ENCODE measurements at regions not wholly inside any gene's neighbourhood (a gene's known extent, or its start where the extent isn't known, plus 50 kb on each side); places are given as distances from the start of the nearest gene placed in this dataset.

- Histone ChIP-seq H2AFZ (ENCODE audit: control insufficient read depth, low read length) (no peak overlapping the region), H4K20me1 (ENCODE audit: control insufficient read depth, extremely low read depth, insufficient read depth, low read length) (no peaks in the 10 kb centered on the region), H3K9ac (ENCODE audit: control insufficient read depth, extremely low read depth, insufficient read depth, low read length) (no peak overlapping the region), H3K27ac (ENCODE audit: control insufficient read depth, insufficient read depth, low read length) (no peak overlapping the region), H3K79me2 (ENCODE audit: control insufficient read depth, insufficient read depth, low read length) (no peaks in the 10 kb centered on the region), H3K4me2 (ENCODE audit: control insufficient read depth, extremely low read depth, insufficient read depth, low read depth, low read length) (no peak overlapping the region), H3K36me3 (ENCODE audit: control insufficient read depth in 2 of 2, extremely low read depth in 1 of 2, insufficient read depth in 2 of 2, low read length in 2 of 2) (no peaks in the 10 kb centered on the region), H3K9me3 (ENCODE audit: control insufficient read depth, low read depth, low read length) (no peaks in the 10 kb centered on the region), H3K4me1 (ENCODE audit: control insufficient read depth, extremely low read depth, insufficient read depth, low read length) (no peaks in the 10 kb centered on the region), H3K4me3 (ENCODE audit: control insufficient read depth in 2 of 3, extremely low read depth in 1 of 3, insufficient read depth in 2 of 3, low read depth in 1 of 3, low read length in 3 of 3) (no peak overlapping the region), H3K9me1 (ENCODE audit: control insufficient read depth, extremely low read depth, insufficient read depth, low read length) (no peaks in the 10 kb centered on the region), H3K27me3 (ENCODE audit: control insufficient read depth, extremely low read depth, insufficient read depth, low read length) (peaks cover 46% of the 10 kb centered on the region)
- no peak for DNase-seq (ENCODE audit: low read depth, low spot score)
- TF ChIP-seq EZH2 (IDR thresholded peaks at IDR 0.05; ENCODE audit: low read length), result no peak
- TF ChIP-seq CTCF (optimal IDR thresholded peaks at IDR 0.05 in 1 of 3, IDR thresholded peaks at IDR 0.05 in 1 of 3, conservative IDR thresholded peaks at IDR 0.05 in 1 of 3; ENCODE audit: extremely low read depth in 1 of 3, insufficient read depth in 2 of 3, low read length in 3 of 3), result no peak
- no peak for FAIRE-seq
- dilution Hi-C loops (cut with MboI; ENCODE audit: extremely low pct_ligation_motif_present, low sequenced_read_pairs), result no loop called here
These were observed 72.5 kb downstream of the FOXD2 start for GRCh38 chr1:47510282-47510811.

GRCh38 chr1:47511825-47512224, 74.0 kb downstream of the FOXD2 start:
- Histone ChIP-seq H3K27me3 (ENCODE audit: control insufficient read depth, extremely low read depth, insufficient read depth, low read length) (peaks cover 43% of the 10 kb centered on the region), H3K4me1 (ENCODE audit: control insufficient read depth, extremely low read depth, insufficient read depth, low read length) (no peaks in the 10 kb centered on the region), H3K27ac (ENCODE audit: control insufficient read depth, insufficient read depth, low read length) (no peak overlapping the region), H3K9me3 (ENCODE audit: control insufficient read depth, low read depth, low read length) (no peaks in the 10 kb centered on the region), H3K9ac (ENCODE audit: control insufficient read depth, extremely low read depth, insufficient read depth, low read length) (no peak overlapping the region), H3K4me2 (ENCODE audit: control insufficient read depth, extremely low read depth, insufficient read depth, low read depth, low read length) (no peak overlapping the region), H2AFZ (ENCODE audit: control insufficient read depth, low read length) (no peak overlapping the region), H3K4me3 (ENCODE audit: control insufficient read depth in 2 of 3, extremely low read depth in 1 of 3, insufficient read depth in 2 of 3, low read depth in 1 of 3, low read length in 3 of 3) (no peak overlapping the region), H4K20me1 (ENCODE audit: control insufficient read depth, extremely low read depth, insufficient read depth, low read length) (no peaks in the 10 kb centered on the region), H3K36me3 (ENCODE audit: control insufficient read depth in 2 of 2, extremely low read depth in 1 of 2, insufficient read depth in 2 of 2, low read length in 2 of 2) (no peaks in the 10 kb centered on the region), H3K79me2 (ENCODE audit: control insufficient read depth, insufficient read depth, low read length) (no peaks in the 10 kb centered on the region), H3K9me1 (ENCODE audit: control insufficient read depth, extremely low read depth, insufficient read depth, low read length) (no peaks in the 10 kb centered on the region)
- DNase-seq (ENCODE audit: low read depth, low spot score) (no peak), FAIRE-seq (no peak)
- dilution Hi-C loops (cut with MboI; ENCODE audit: extremely low pct_ligation_motif_present, low sequenced_read_pairs), result no loop called here
- TF ChIP-seq CTCF (optimal IDR thresholded peaks at IDR 0.05 in 1 of 3, IDR thresholded peaks at IDR 0.05 in 1 of 3, conservative IDR thresholded peaks at IDR 0.05 in 1 of 3; ENCODE audit: extremely low read depth in 1 of 3, insufficient read depth in 2 of 3, low read length in 3 of 3), result no peak
- TF ChIP-seq EZH2 (IDR thresholded peaks at IDR 0.05; ENCODE audit: low read length), result no peak
